DMS114 treated with DMSO at 0.1 percent for 48 hours (cell line): ENCODE measurements at regions not wholly inside any gene's neighbourhood (a gene's known extent, or its start where the extent isn't known, plus 50 kb on each side); places are given as distances from the start of the nearest gene placed in this dataset.

Experiments
- DNase-seq: peaks from one replicate; lab custom pipeline; 2025; ENCODE audit not compliant: unreplicated experiment; lab: John Stamatoyannopoulos, UW

DNA sequence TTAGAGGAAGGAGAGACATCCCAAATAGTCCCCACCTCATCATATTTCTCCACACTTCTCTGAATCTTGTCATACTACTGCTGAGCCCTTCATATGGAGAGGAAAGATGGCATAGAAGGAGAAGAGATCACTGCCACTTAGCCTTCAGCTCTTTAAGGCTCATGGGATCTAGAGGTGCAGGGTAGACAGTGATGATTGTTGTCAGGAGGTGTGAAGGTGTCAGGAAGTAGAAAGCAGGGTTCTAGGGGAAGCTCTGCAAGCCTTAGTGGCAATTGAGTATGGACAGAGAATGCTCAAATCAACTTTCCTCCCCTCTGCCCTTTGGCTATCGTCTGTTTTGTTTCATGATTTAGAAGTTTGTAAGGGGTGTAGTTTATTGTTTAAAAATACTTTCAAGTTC lies 505.7 kb downstream of the ZNF608 start:
- no peak for DNase-seq

DNA sequence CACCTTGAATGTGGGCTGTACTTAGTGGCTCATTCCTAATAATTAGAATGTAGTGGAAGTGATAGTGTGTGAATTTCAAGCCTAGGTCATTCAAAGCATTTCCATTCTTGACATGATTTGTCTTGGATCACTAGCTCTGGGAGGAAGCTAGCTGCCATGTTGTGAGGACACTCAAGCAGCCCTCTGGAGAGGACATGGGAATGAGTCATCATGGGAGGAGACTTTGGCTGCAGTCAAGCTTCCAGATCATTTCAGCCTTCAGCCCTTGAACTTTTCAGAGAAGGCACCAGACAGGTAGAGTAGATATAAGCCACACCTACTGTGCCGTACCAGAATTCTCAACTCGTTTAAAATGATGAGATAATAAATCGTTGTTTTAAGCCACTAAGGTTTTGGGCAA lies 506.9 kb downstream of the ZNF608 start:
- no peak for DNase-seq

DNA sequence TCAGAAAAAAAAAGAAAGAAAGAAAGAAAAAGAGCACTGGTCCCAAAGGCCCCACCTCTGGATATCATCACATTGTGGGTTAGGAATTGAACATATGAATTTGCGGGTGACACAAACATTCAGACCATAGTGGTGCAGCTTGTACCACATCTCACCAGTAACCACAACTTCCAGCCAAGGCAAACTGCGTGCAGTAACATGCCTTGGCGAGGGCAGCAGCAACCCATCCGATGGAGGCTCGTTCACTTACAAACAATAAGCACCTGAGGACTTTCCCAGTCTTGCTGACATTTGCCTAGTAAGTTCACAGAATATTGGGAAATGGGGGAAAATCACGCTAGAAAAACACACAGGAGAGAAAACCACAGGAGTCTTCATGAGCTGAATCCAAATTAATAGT lies 508.1 kb downstream of the ZNF608 start:
- DNase-seq = no peak

DNA sequence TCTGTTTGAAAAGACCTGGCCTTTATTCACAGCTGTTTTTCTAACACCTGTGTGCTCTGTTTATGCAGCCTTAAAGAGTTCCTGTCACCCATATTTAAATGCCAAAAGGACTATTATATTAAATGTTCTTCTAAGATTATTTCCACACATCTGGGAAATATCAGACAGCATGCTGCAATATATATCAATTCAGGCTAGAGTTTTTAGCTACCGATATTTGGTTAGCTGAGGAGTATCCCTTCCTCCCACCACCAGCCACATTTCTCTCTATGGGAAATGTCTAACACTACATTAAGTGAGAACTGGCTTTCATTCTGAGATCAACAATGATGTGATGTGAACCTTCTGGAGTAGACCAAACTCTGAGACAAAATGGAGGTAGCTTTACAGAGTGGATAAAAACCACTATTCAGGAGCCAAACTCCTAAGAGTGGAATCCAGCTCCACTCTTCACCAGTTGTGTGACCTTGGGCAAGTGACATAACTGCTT lies 509.2 kb downstream of the ZNF608 start:
- no peak for DNase-seq

DNA sequence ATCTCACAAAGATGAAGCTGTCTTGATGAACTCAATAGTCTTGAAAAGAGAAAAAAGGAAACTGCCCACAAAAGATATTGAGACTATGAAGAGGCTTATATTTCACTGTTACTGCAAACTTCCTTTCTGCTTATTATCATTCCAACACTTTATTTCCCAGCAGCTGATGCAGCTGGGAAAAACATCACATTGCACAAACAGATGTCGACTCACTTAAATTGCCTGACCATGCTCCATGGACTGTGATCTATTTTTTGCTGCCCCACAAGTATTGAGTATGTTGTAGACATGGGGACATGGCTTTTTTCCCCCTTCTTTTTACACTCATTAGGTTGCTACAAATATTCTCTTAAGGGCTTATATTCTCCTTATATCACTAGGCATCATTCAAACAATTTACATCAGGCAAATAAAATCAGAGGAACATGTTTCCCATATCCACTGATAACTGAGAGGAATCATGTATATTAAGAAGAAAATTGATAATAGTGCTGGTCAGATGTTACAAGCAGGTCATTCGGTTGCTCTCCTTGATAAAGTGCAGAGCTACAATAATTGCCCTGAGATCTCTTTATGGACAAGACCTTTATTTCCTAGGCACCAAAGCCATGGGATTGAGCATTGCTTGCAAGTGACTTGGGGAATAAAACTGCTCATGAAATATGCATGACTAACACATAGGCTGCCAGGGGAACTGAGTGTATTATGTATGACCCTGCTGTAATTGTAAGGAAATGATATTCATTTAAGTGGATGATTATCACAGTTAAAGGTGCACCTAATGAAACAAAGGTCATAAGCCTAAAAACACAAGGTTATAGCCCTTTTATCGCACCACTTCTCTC lies 509.9 kb downstream of the ZNF608 start:
- DNase-seq = no peak

DNA sequence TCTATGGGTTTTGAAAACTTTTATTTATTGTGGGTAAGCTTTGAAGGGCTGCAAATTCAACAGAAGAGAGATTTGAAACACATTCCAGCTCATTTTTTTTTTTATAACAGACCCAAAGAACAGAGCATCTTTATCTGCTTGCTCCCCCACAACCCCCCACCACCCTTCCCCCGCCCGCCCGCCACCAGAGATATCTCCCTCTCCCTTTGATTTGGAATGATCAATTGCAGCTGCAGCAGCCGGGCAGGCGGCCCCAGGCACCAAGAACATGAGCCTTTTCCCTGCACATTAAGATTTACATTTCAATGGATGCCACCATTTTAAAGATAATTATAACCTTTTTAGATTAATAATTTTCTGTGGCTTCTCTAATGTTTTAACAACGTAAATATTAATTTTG lies 510.9 kb downstream of the ZNF608 start:
- no peak for DNase-seq

DNA sequence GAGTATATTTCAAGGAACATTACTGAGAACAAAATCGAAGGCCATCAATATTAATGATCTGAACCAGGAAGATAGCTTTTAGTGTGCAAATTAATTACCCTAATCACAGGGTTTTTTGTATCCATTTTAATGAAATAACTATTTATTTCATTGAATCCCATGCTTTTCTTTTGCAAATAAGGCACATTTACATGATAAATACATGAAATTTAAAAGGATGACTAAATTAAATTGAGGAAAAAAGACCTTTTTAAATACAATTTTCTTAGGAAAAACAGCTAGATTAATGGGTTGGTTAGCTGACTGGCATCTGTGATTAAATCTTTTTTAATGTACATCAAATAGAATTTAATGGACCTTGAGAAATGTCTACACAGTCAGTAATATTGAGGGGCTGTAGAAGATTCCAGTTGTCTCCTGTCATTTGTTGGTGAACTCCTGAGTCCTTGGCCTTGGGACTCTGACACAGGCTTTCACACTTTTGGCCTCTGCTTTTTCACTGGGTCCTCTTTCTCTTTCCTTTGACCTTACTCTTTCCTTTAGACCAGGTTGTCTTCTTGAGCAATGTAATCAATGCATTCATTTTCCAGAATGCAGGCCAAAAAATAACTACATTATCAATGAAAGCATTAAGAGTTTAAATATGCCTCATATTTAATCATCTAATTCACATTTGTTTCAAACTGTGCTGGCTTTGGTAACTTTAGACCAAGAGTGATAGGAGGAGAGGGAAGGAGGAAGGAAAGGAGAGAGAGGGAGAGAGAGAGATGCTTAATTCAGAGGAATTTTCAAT lies 511.5 kb downstream of the ZNF608 start:
- no peak for DNase-seq

DNA sequence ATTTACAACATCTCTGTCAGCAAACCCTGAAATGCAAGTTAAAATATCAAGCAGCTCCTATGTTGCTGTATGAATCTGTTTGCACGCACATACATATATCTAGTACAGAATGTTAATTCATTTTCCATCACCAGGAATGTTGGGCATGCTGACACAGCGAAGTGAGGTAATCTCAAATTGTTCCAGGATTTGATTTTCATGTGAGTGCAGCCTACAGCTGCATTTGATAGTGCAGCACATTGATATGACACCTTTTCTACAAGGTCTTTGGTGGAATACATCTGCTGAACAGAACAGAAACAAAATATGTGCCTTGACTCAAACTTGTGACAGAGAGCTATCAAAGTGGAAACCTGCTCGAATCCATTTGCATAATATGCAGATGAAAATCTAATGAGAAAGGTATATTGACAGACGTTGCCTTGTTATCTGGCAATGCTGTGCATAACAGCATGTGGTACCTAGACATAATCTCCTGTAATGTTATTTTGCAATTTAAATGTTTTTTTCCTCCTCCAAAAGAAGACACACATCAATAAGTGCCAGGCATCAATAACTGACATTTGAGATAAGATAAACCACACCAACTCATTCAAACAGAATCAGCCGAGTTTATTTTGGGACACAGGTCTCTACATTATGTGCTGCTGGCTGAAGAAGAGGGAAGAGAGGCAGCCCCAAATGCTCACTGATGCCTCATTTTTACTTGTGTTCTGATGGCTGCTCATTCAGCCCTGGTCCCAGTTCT lies 512.2 kb downstream of the ZNF608 start:
- DNase-seq = no peak

DNA sequence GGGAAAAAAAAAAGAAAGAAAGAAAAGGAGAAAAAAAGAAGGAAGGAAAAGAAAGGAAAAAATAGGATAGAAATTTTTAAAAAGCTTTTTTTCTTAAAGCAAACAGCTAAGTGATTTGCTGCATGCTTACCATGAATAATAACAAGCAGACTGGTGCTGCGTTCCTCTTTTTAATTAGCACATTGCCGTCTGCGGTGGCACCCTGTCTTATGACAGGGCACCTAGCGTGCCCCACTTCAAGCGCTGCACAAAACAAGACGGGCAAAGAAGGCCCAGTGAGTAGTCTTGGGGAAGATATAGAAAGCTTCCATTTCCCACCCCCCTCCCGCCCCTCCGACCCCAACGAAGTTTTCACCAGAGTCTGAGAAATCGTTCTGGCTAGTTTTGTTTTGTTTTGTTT lies 513.9 kb downstream of the ZNF608 start:
- DNase-seq = no peak

DNA sequence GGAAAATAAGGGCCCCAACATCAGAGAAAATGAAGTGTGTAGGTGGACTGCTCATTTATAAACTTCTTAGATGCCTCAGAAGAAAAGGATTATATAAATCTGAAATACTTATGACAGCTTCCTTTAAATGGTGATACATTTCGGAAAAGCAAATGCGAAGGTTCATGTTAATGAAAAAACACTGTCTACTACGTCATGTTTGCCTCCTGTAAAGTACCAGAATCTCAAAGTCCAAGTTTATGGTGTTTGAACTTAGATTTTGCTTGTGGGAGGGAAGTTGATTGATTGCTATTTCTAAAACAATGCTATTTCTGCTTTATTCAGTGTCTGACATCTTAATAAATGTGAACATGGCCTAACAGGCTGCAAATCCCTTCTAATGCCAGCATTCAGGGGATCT lies 514.6 kb downstream of the ZNF608 start:
- no peak for DNase-seq

DNA sequence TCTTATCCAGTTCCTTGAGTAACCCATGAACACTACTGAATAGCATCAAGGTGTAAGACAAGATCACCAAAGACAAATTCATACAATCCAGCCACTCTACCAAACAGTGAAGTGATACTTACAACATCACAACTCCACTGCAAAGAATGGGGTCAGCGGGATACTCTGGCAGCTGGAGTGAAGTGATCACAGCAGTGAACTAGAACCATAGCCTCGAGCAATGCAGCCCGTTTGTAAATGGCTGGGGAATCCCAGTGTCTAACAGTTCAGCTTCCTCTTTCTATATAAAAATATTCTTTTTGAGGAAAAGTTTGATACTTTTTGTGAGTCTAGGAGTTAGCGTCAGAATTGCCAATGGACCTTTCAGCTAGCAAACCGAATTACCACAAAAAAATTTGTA lies 515.2 kb downstream of the ZNF608 start:
- no peak for DNase-seq

DNA sequence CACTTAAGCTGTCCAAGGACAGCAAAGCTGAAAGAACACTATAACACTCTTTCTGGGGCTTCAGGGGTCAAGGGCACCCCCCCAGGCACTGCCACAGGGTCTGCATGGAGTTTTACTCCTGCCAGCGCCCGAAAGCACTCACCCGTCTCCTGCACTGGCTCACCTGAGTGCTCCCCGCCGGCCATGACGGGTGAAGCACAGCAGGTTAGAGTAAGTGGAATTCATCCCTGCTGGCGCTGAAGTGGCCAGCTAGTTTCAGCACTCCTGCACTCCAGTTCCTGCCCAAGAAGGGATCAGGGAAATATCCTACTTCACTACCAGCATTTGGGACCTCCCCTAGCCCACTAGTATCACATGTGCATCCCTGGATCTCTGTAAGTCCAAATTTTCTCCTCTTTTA lies 516.0 kb downstream of the ZNF608 start:
- no peak for DNase-seq

DNA sequence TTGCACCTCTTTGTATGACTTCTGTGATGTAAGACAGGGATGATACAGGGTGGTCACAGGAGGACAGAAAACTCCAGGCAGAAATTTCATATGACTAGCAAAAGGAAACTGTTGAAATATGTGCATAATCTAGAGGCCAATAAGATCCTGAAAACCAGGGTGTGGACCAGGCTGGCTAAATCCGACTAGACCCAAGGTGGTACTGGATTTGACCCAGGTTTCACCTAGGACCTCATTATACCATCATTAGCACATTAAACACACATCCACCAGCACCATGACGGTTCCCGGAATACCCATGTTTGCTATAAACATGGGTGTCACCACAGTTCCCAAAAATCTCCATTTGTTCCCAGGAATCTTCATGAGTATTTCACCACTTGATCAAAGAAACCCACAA lies 517.1 kb downstream of the ZNF608 start:
- no peak for DNase-seq

DNA sequence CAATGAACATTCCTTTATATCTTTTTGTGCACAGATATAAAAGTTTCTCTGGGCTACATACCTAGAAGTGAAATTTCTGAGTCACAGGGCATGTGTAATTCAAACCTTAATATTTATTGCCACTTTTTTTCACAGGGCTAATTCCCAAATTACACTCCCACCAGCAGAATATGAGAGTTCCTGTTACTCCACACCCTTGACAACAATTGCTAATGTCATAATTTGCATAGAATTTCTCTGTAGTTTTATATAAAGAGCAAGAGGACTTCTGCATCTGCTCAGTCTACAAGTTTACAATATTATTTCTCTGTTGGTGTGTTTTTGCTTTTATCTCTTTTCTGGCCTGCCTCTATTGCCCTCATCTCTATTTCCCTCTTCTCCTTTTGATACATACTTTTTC lies 518.5 kb downstream of the ZNF608 start:
- DNase-seq = no peak

DNA sequence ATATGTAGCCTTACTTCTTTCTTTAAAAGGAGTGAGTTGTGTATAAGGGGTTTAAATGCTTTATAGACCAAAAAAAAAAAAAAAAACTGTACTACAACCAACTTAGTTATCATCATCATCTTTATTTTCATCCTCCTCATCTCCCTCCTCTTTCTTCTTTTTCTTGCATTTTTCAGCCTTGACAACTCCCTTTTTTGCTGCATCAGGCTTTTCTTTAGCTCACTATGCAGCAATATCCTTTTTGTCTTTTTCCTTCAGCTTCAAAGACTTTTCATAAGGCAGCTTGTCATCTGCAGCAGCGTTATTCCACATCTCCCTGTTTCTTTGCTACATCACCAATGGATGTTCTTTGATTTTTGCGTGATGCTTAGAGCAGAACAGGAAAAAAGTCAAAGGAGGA lies 526.0 kb downstream of the ZNF608 start:
- no peak for DNase-seq

DNA sequence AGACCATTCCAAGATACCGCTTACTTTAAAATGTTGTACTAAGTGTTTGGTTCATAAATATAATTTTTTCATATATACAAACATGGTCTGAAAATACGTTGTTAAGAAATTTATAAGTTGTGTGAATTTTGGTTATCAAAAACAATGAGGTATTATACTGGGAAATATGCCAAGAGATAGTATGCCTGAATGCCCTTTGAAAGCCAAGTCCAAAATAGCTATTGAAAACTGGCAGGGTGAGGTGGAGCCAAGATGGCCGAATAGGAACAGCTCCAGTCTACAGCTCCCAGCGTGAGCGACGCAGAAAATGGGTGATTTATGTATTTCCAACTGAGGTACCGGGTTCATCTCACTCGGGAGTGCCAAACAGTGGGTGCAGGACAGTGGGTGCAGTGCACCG lies 533.5 kb downstream of the ZNF608 start:
- DNase-seq = no peak

DNA sequence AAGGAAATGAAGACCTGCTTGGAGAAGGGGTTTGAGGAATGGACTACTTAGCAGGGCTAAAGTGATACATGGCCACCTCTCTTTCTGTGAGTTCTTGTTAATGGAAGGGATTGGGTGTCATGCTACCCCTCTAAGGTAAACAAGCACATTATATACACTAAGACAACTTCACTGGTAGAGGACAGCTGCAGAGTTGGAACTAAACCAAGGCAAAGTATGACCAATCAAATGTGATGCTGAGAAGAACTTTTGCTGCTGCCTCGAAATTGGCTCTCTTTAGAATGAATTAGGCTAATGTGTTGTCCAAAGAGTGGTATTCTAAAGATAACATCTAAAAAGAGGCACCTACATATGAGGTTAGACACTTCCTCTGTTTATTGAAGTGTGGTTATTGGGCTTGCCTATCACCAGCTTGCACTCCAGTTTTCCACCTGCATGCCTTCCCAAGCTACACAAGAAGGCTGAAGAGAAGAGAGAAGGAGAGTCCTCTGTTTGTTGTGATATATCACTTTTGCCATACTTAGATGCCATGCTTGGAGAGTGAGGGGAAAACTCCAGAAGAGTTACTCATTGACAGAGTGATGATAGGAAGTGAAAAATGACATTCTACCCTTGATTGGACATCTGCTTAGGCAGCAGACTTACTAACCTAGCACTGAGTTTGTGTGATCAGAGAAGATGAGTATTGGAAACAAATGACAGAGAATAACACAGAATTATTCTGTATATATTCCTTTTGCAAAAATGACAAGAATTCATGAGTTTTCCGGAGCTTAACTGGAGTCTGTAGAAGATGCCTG lies 536.1 kb downstream of the ZNF608 start:
- no peak for DNase-seq

DNA sequence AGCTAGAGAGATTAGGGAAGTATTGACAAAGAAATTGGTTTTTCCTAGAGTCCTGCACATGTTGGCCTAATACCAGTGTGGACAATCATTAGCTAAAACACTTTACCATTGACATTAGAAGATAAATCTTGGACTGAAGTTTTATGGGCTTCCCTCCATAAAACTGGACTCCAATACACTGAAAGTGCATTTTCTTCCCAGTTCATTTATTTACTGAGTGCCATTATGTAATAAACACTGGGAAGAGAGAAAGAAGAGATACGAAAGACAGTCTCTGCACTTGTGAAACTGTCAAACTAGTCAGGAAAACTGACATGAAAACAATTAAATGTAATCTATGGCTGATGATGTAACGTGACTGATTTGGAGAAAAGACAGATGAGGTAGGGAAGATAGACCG lies 539.3 kb downstream of the ZNF608 start:
- DNase-seq = no peak

DNA sequence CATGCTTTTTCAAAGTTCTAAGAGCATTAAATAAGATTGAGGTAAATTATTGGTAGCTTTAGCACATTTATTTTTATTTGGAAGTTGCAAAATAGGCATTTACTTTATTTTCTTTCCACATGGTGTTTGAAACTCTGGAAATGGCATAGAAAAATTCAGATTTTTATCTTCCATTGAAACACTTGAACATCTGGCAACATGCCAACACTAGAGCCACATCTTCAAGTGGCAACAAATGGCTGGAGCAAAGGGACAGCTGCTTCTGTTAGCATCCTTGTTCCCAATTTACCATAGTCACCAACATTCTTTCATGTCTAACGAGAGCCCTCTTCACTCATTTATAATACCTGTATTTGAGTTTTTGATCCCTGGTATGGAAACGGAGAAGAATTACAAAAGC lies 539.9 kb downstream of the ZNF608 start:
- no peak for DNase-seq

DNA sequence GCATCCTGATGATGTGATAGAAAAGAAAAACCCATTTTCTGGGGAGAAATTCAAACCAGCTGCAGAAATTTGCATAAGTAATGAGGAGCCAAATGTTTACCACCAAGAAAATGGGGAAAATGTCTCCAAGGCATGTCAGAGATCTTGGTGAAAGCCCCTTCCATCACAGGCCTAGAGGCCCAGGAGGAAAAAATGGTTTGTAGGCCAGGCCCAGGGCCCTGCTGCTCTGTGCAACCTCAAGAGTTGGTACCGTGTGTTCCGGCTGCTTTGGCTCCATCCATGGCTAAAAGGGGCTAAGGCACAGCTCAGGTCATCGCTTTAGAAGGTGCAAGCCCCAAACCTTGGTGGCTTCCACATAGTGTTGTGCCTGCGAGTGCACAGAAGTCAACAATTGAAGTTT lies 543.1 kb downstream of the ZNF608 start:
- DNase-seq = no peak

DNA sequence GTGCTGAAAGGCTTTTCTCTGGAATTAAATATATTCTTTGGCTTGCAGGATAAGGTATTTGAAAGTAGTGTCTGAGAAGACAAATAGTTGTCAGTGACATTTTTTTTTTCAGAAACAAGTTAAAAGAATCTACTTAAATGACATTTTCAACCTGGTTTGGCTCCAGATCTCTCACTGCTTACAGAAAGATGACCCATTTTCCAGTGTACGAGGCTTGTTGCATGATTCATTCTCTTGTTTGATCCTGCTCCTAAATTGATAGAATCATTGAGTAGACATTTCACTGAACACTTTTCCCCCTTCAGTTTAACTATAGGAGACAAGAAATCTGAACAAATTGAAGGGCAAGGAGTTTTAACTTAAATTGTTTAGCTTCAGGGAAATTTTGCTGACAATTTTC lies 546.1 kb downstream of the ZNF608 start:
- DNase-seq = no peak
